SK-N-SH treated with all-trans-retinoic acid at 6 μM for 48 hours (cell line): ENCODE measurements at regions not wholly inside any gene's neighbourhood (a gene's known extent, or its start where the extent isn't known, plus 50 kb on each side); places are given as distances from the start of the nearest gene placed in this dataset.

Experiments
- ATAC-seq: fragments of 200-7000 bp; cut with Tn5 transposase; 3 replicates; pipeline ENCODE4 v1.9.1; 2020; ENCODE audit warnings: mild to moderate bottlenecking, moderate library complexity
- CSDC2 ChIP-seq: fragments of 250-450 bp; sonication (Bioruptor Pico); IDR thresholded peaks from 2 replicates; pipeline ENCODE4 v1.5.0; 2020; ENCODE audit warnings: mild to moderate bottlenecking, moderate library complexity
- ESRRG ChIP-seq: fragments of 250-450 bp; sonication (Bioruptor Pico); IDR thresholded peaks from 2 replicates; pipeline ENCODE4 v1.6.1; 2021; ENCODE audit warnings: mild to moderate bottlenecking
- GLIS3 ChIP-seq: fragments of 250-450 bp; sonication (Bioruptor Pico); IDR thresholded peaks from 2 replicates; pipeline ENCODE4 v1.5.0; 2020; ENCODE audit warnings: mild to moderate bottlenecking, moderate library complexity
- ISL1 ChIP-seq: fragments of 250-450 bp; sonication (Bioruptor Pico); IDR thresholded peaks from 2 replicates; pipeline ENCODE4 v2.1.2; 2022; ENCODE audit warnings: mild to moderate bottlenecking, moderate library complexity
- OSR1 ChIP-seq: fragments of 250-450 bp; sonication (Bioruptor Pico); IDR thresholded peaks from 2 replicates; pipeline ENCODE4 v1.8.0; 2022; ENCODE audit warnings: moderate library complexity, mild to moderate bottlenecking, inconsistent platforms
- RARB ChIP-seq: fragments of 250-450 bp; sonication (Bioruptor Pico); IDR thresholded peaks from 2 replicates; pipeline ENCODE4 v1.8.0; 2021; ENCODE audit warnings: mild to moderate bottlenecking, moderate library complexity
- SNAI2 ChIP-seq: fragments of 250-450 bp; sonication (Bioruptor Pico); IDR thresholded peaks from 2 replicates; pipeline ENCODE4 v1.5.0; 2020; ENCODE audit warnings: mild to moderate bottlenecking, moderate library complexity
- TOX ChIP-seq: fragments of 250-450 bp; sonication (Bioruptor Pico); IDR thresholded peaks from 2 replicates; pipeline ENCODE4 v1.8.0; 2021; ENCODE audit warnings: mild to moderate bottlenecking, moderate library complexity, borderline replicate concordance
- ZC3H10 ChIP-seq: fragments of 250-450 bp; sonication (Bioruptor Pico); IDR thresholded peaks from 2 replicates; pipeline ENCODE4 v1.5.1; 2021; ENCODE audit warnings: mild to moderate bottlenecking, moderate library complexity
- ZFP3 ChIP-seq: fragments of 250-450 bp; sonication (Bioruptor Pico); IDR thresholded peaks from 2 replicates; pipeline ENCODE4 v1.5.0; 2020; ENCODE audit warnings: mild to moderate bottlenecking, moderate library complexity
- ZFP30 ChIP-seq: fragments of 450-650 bp; formaldehyde crosslinking; IDR thresholded peaks from 2 replicates; pipeline ENCODE4 v1.5.0; 2022; ENCODE audit warnings: mild to moderate bottlenecking, moderate library complexity
- ZNF565 ChIP-seq: fragments of 450-650 bp; formaldehyde crosslinking; conservative IDR thresholded peaks from 2 replicates; pipeline ENCODE4 v1.5.0; 2020; ENCODE audit warnings: low read depth, mild to moderate bottlenecking, moderate library complexity
- ZNF70 ChIP-seq: fragments of 450-650 bp; formaldehyde crosslinking; IDR thresholded peaks from 2 replicates; pipeline ENCODE4 v1.5.0; 2020; ENCODE audit warnings: mild to moderate bottlenecking, moderate library complexity
- TF ChIP-seq, protein P1 (sequence below): fragments of 250-450 bp; sonication (Bioruptor Pico); IDR thresholded peaks from 2 replicates; pipeline ENCODE4 v1.5.0; 2020; ENCODE audit warnings: mild to moderate bottlenecking, moderate library complexity
- TF ChIP-seq, protein P2 (sequence below): fragments of 250-450 bp; sonication (Bioruptor Pico); IDR thresholded peaks from 2 replicates; pipeline ENCODE4 v1.5.1; 2020; ENCODE audit warnings: low read depth, mild to moderate bottlenecking, moderate library complexity
- TF ChIP-seq, protein P3 (sequence below): fragments of 250-450 bp; sonication (Bioruptor Pico); IDR thresholded peaks from 2 replicates; pipeline ENCODE4 v1.5.1; 2021; ENCODE audit warnings: mild to moderate bottlenecking, moderate library complexity
- TF ChIP-seq, protein P4 (sequence below): fragments of 250-450 bp; sonication (Bioruptor Pico); IDR thresholded peaks from 2 replicates; pipeline ENCODE4 v1.8.0; 2020; ENCODE audit warnings: mild to moderate bottlenecking, moderate library complexity, borderline replicate concordance

DNA sequence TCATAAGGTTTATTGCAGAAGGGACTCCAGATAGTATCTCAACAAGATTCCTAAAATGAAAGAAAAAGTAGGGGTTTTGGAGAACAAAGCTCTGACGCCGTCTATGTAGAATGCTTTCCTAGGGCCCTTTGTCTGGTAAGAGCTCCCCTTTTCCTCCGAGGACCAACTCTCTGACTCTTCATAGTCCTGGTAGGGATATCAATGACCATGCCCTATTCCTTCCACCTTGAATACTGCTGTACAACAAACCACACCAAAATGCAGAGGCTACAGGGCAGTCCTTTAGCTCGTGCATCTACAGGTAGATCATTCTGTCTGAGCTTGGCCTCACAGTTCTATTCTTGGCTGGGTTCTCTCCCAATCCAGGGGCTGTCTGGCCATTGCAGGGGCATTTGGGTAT lies 190.3 kb downstream of the WDR11 start:
- ATAC-seq, result no peak
- TF ChIP-seq ZFP30 (CRISPR knock-in tag) (no peak), SNAI2 (CRISPR knock-in tag) (no peak), ZNF565 (no peak), OSR1 (CRISPR knock-in tag) (no peak), RARB (CRISPR knock-in tag) (no peak), ZFP3 (CRISPR knock-in tag) (no peak)
- TF ChIP-seq, protein P1, sequence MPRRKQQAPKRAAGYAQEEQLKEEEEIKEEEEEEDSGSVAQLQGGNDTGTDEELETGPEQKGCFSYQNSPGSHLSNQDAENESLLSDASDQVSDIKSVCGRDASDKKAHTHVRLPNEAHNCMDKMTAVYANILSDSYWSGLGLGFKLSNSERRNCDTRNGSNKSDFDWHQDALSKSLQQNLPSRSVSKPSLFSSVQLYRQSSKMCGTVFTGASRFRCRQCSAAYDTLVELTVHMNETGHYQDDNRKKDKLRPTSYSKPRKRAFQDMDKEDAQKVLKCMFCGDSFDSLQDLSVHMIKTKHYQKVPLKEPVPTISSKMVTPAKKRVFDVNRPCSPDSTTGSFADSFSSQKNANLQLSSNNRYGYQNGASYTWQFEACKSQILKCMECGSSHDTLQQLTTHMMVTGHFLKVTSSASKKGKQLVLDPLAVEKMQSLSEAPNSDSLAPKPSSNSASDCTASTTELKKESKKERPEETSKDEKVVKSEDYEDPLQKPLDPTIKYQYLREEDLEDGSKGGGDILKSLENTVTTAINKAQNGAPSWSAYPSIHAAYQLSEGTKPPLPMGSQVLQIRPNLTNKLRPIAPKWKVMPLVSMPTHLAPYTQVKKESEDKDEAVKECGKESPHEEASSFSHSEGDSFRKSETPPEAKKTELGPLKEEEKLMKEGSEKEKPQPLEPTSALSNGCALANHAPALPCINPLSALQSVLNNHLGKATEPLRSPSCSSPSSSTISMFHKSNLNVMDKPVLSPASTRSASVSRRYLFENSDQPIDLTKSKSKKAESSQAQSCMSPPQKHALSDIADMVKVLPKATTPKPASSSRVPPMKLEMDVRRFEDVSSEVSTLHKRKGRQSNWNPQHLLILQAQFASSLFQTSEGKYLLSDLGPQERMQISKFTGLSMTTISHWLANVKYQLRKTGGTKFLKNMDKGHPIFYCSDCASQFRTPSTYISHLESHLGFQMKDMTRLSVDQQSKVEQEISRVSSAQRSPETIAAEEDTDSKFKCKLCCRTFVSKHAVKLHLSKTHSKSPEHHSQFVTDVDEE (CRISPR knock-in tag), result no peak
- TF ChIP-seq, protein P2, sequence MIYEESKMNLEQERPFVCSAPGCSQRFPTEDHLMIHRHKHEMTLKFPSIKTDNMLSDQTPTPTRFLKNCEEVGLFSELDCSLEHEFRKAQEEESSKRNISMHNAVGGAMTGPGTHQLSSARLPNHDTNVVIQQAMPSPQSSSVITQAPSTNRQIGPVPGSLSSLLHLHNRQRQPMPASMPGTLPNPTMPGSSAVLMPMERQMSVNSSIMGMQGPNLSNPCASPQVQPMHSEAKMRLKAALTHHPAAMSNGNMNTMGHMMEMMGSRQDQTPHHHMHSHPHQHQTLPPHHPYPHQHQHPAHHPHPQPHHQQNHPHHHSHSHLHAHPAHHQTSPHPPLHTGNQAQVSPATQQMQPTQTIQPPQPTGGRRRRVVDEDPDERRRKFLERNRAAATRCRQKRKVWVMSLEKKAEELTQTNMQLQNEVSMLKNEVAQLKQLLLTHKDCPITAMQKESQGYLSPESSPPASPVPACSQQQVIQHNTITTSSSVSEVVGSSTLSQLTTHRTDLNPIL (CRISPR knock-in tag), result no peak

DNA sequence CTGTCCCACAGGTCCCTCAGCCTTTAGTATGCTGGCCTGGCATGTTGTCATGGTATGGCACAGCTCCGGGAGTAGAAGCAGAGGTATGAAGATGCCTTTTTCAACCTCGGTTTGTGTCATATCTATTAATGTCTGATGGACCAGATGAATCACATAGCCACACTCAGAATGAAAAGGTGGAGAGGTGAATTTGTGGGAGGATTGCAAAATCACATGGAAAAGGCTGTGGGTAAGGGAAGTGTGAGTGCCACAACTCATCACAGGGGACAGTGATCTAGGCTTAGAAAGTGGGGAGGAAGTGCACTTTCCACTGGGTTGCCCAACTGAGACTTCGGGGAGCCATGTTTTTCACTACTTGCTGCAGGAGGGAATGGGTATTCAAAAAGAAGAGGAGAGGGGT lies 190.7 kb downstream of the WDR11 start:
- no peak for TF ChIP-seq ZC3H10 (CRISPR knock-in tag)
- TF ChIP-seq ISL1 (CRISPR knock-in tag), result no peak
- no peak for TF ChIP-seq ZNF70 (CRISPR knock-in tag)
- no peak for TF ChIP-seq SNAI2 (CRISPR knock-in tag)
- TF ChIP-seq, protein P1 (CRISPR knock-in tag), result no peak
- no peak for TF ChIP-seq GLIS3 (CRISPR knock-in tag)
- no peak for TF ChIP-seq ZNF565
- ATAC-seq, result no peak

DNA sequence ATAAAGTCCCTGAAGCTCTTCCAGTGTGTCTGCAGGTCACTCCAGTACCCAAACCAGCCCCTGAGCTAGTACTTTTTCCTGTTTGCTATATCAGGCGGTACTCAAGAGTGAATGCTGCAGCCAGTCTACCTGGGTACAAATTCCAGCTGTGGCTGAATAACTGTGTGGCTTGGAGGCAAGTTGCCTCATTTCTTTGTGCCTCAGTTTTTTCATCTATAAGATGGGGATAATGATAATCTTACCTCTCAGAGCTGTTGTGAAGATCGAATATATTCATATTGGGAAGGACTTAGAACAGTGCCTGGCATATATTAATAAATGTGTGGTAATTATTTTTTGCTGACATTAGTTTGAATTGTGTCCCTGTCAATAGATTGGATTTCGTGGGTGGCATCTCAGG lies 191.2 kb downstream of the WDR11 start:
- TF ChIP-seq ZNF70 (CRISPR knock-in tag), result no peak
- no peak for TF ChIP-seq SNAI2 (CRISPR knock-in tag)
- TF ChIP-seq ZFP30 (CRISPR knock-in tag), result no peak
- TF ChIP-seq, protein P1 (CRISPR knock-in tag), result no peak
- TF ChIP-seq, all 23 proteins: peak for 0
- no peak for ATAC-seq

DNA sequence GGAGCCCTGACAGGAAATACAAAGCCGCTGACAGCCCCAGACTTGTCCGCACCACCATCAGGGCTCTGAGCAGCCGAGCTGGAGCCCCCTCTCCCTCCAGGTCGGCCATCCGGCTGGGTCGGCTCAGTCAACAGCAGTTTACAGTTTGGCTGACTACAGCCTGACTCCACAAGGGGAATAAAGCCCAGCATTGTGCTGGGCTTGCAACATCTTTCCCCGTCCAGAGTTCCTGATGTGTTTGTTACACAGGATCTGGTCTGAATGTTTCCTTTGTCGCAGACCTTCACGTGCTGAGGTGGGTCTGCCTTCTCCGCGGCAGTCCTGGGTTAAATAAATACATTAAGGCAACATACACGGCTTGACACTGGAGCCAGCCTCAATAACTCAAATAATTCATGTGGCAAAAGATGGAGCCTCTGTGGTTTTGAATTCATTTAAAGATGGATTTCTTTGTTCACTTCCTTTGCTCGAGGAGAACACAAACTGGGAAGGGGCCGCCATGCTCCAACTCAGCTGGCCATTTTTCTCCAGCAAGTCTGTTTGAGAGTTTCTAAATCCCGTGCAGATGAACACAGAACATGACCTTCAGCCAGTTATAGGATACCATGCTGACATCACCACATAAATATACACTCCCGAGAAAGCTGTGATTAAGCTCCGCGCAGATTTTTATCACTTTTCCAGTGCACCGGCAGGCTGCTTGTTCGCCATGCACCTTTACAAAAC lies 192.1 kb downstream of the WDR11 start:
- no peak for ATAC-seq
- TF ChIP-seq ZFP3 (CRISPR knock-in tag), result no peak
- TF ChIP-seq, protein P2 (CRISPR knock-in tag), result no peak
- no peak for TF ChIP-seq RARB (CRISPR knock-in tag)
- TF ChIP-seq GLIS3 (CRISPR knock-in tag), result no peak
- TF ChIP-seq, protein P3, sequence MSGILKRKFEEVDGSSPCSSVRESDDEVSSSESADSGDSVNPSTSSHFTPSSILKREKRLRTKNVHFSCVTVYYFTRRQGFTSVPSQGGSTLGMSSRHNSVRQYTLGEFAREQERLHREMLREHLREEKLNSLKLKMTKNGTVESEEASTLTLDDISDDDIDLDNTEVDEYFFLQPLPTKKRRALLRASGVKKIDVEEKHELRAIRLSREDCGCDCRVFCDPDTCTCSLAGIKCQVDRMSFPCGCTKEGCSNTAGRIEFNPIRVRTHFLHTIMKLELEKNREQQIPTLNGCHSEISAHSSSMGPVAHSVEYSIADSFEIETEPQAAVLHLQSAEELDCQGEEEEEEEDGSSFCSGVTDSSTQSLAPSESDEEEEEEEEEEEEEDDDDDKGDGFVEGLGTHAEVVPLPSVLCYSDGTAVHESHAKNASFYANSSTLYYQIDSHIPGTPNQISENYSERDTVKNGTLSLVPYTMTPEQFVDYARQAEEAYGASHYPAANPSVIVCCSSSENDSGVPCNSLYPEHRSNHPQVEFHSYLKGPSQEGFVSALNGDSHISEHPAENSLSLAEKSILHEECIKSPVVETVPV (CRISPR knock-in tag), result no peak
- TF ChIP-seq ESRRG, result no peak
- TF ChIP-seq TOX (CRISPR knock-in tag), result no peak
- TF ChIP-seq CSDC2 (CRISPR knock-in tag), result no peak
- no peak for TF ChIP-seq SNAI2 (CRISPR knock-in tag)
- TF ChIP-seq, protein P4, sequence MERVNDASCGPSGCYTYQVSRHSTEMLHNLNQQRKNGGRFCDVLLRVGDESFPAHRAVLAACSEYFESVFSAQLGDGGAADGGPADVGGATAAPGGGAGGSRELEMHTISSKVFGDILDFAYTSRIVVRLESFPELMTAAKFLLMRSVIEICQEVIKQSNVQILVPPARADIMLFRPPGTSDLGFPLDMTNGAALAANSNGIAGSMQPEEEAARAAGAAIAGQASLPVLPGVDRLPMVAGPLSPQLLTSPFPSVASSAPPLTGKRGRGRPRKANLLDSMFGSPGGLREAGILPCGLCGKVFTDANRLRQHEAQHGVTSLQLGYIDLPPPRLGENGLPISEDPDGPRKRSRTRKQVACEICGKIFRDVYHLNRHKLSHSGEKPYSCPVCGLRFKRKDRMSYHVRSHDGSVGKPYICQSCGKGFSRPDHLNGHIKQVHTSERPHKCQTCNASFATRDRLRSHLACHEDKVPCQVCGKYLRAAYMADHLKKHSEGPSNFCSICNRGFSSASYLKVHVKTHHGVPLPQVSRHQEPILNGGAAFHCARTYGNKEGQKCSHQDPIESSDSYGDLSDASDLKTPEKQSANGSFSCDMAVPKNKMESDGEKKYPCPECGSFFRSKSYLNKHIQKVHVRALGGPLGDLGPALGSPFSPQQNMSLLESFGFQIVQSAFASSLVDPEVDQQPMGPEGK (CRISPR knock-in tag), result no peak
- TF ChIP-seq ZNF565, result no peak
